ENCODE measurements at regions not wholly inside any gene's neighbourhood (a gene's known extent, or its start where the extent isn't known, plus 50 kb on each side); places are given as distances from the start of the nearest gene placed in this dataset.

- no peak for DNase-seq
- no peak for ATAC-seq (replicated peaks)
- Mint-ChIP-seq H3K9me3 (peaks cover 3 to 4% of the 10 kb centered on the region in 2 donors), H3K27ac (no peak overlapping the region), H3K4me3 (no peak overlapping the region), H3K4me1 (peaks cover 0 to 2% of the 10 kb centered on the region in 2 donors), H3K36me3 (no peaks in the 10 kb centered on the region), H3K27me3 (peaks cover 25 to 26% of the 10 kb centered on the region in 2 donors)
These were observed 147.5 kb upstream of the PFN2 start for GRCh38 chr3:150118219-150118618.

GRCh38 chr3:150117076-150117475, 146.4 kb upstream of the PFN2 start:
- H3K27ac Mint-ChIP-seq, result no peak overlapping the region

GRCh38 chr3:150116196-150116595, 145.5 kb upstream of the PFN2 start:
- DNase-seq, result no peak
- H3K27me3 Mint-ChIP-seq, result peaks cover 15 to 22% of the 10 kb centered on the region in 2 donors
- H3K4me1 Mint-ChIP-seq, result peaks cover 0 to 2% of the 10 kb centered on the region in 2 donors
- H3K4me3 Mint-ChIP-seq, result no peak overlapping the region
- ATAC-seq (replicated peaks), result no peak
- H3K27ac Mint-ChIP-seq, result no peak overlapping the region
- peaks cover 0 to 2% of the 10 kb centered on the region in 2 donors for H3K9me3 Mint-ChIP-seq
- no peaks in the 10 kb centered on the region for H3K36me3 Mint-ChIP-seq

More at GRCh38 chr3:150117076-150117475, 146.4 kb upstream of the PFN2 start:
- DNase-seq (no peak), ATAC-seq (replicated peaks) (no peak)
- Mint-ChIP-seq H3K4me3 (no peak overlapping the region), H3K9me3 (peaks cover 3 to 4% of the 10 kb centered on the region in 2 donors), H3K36me3 (no peaks in the 10 kb centered on the region), H3K4me1 (peaks cover 0 to 2% of the 10 kb centered on the region in 2 donors), H3K27me3 (peaks cover 24 to 26% of the 10 kb centered on the region in 2 donors)

- H3K27ac Mint-ChIP-seq, result no peak overlapping the region
- no peak overlapping the region for H3K4me3 Mint-ChIP-seq
- H3K4me1 Mint-ChIP-seq, result peaks cover 0 to 2% of the 10 kb centered on the region in 2 donors
- ATAC-seq (replicated peaks) (peak in 1 of 2 donors; percentile 47), DNase-seq (no peak)
- no peaks in the 10 kb centered on the region for H3K36me3 Mint-ChIP-seq
- H3K9me3 Mint-ChIP-seq, result no peaks in the 10 kb centered on the region
- H3K27me3 Mint-ChIP-seq, result peaks cover 4 to 14% of the 10 kb centered on the region in 2 donors
These were observed 144.3 kb upstream of the PFN2 start for GRCh38 chr3:150114873-150115540.

- H3K27me3 Mint-ChIP-seq, result peaks cover 4 to 14% of the 10 kb centered on the region in 2 donors
- ATAC-seq (replicated peaks) (no peak), DNase-seq (no peak)
- no peak overlapping the region for H3K4me3 Mint-ChIP-seq
- H3K27ac Mint-ChIP-seq, result no peak overlapping the region
- peaks cover 0 to 2% of the 10 kb centered on the region in 2 donors for H3K4me1 Mint-ChIP-seq
- H3K9me3 Mint-ChIP-seq, result no peaks in the 10 kb centered on the region
- H3K36me3 Mint-ChIP-seq, result no peaks in the 10 kb centered on the region
These were observed 143.6 kb upstream of the PFN2 start for GRCh38 chr3:150114273-150114672.

- H3K4me3 Mint-ChIP-seq, result no peak overlapping the region
- no peaks in the 10 kb centered on the region for H3K36me3 Mint-ChIP-seq
- peaks cover 4 to 5% of the 10 kb centered on the region in 2 donors for H3K27me3 Mint-ChIP-seq
- no peak overlapping the region for H3K27ac Mint-ChIP-seq
- no peak for DNase-seq
- no peak for ATAC-seq (replicated peaks)
- no peaks in the 10 kb centered on the region for H3K9me3 Mint-ChIP-seq
- peaks cover 0 to 2% of the 10 kb centered on the region in 2 donors for H3K4me1 Mint-ChIP-seq
These were observed 139.4 kb upstream of the PFN2 start for GRCh38 chr3:150110097-150110496.

- no peak for DNase-seq
- Mint-ChIP-seq H3K4me1 (no peaks in the 10 kb centered on the region), H3K27me3 (no peaks in the 10 kb centered on the region), H3K9me3 (no peaks in the 10 kb centered on the region), H3K36me3 (no peaks in the 10 kb centered on the region), H3K4me3 (no peak overlapping the region), H3K27ac (no peak overlapping the region)
- ATAC-seq (replicated peaks), result no peak
These were observed 136.9 kb upstream of the PFN2 start for GRCh38 chr3:150107429-150108175.

- Mint-ChIP-seq H3K4me1 (no peaks in the 10 kb centered on the region), H3K27me3 (no peaks in the 10 kb centered on the region), H3K9me3 (no peaks in the 10 kb centered on the region), H3K36me3 (no peaks in the 10 kb centered on the region), H3K27ac (no peak overlapping the region), H3K4me3 (no peak overlapping the region)
- ATAC-seq (replicated peaks), result no peak
- DNase-seq, result no peak
These were observed 136.2 kb upstream of the PFN2 start for GRCh38 chr3:150106740-150107428.

- Mint-ChIP-seq H3K36me3 (no peaks in the 10 kb centered on the region), H3K4me3 (no peak overlapping the region), H3K4me1 (no peaks in the 10 kb centered on the region), H3K9me3 (no peaks in the 10 kb centered on the region), H3K27me3 (no peaks in the 10 kb centered on the region), H3K27ac (no peak overlapping the region)
- ATAC-seq (replicated peaks) (no peak), DNase-seq (no peak)
These were observed 135.4 kb upstream of the PFN2 start for GRCh38 chr3:150105886-150106612.

GRCh38 chr3:150105025-150105424, 134.3 kb upstream of the PFN2 start:
- H3K4me3 Mint-ChIP-seq, result no peak overlapping the region
- no peaks in the 10 kb centered on the region for H3K36me3 Mint-ChIP-seq
- H3K4me1 Mint-ChIP-seq, result no peaks in the 10 kb centered on the region
- ATAC-seq (replicated peaks) (peak in 1 of 2 donors; percentile 23), DNase-seq (no peak)
- H3K9me3 Mint-ChIP-seq, result no peaks in the 10 kb centered on the region
- no peaks in the 10 kb centered on the region for H3K27me3 Mint-ChIP-seq
- H3K27ac Mint-ChIP-seq, result no peak overlapping the region

- no peak for DNase-seq
- Mint-ChIP-seq H3K9me3 (no peaks in the 10 kb centered on the region), H3K36me3 (no peaks in the 10 kb centered on the region), H3K4me1 (no peaks in the 10 kb centered on the region), H3K27ac (no peak overlapping the region), H3K4me3 (no peak overlapping the region), H3K27me3 (no peaks in the 10 kb centered on the region)
- ATAC-seq (replicated peaks), result no peak
These were observed 133.9 kb upstream of the PFN2 start for GRCh38 chr3:150104564-150104963.

- no peaks in the 10 kb centered on the region for H3K9me3 Mint-ChIP-seq
- ATAC-seq (replicated peaks) (no peak), DNase-seq (no peak)
- H3K27ac Mint-ChIP-seq, result no peak overlapping the region
- no peaks in the 10 kb centered on the region for H3K36me3 Mint-ChIP-seq
- peaks cover 0 to 9% of the 10 kb centered on the region in 2 donors for H3K4me1 Mint-ChIP-seq
- H3K27me3 Mint-ChIP-seq, result no peaks in the 10 kb centered on the region
- no peak overlapping the region for H3K4me3 Mint-ChIP-seq
These were observed 130.3 kb upstream of the PFN2 start for GRCh38 chr3:150101016-150101415.

- H3K4me3 Mint-ChIP-seq, result no peak overlapping the region
- peaks cover 0 to 9% of the 10 kb centered on the region in 2 donors for H3K4me1 Mint-ChIP-seq
- no peak overlapping the region for H3K27ac Mint-ChIP-seq
- H3K36me3 Mint-ChIP-seq, result no peaks in the 10 kb centered on the region
- no peaks in the 10 kb centered on the region for H3K27me3 Mint-ChIP-seq
- ATAC-seq (replicated peaks), result no peak
- no peaks in the 10 kb centered on the region for H3K9me3 Mint-ChIP-seq
- no peak for DNase-seq
These were observed 127.9 kb upstream of the PFN2 start for GRCh38 chr3:150098621-150099020.

GRCh38 chr3:150097588-150097890, 126.8 kb upstream of the PFN2 start:
- Mint-ChIP-seq H3K4me3 (no peak overlapping the region), H3K9me3 (no peaks in the 10 kb centered on the region), H3K36me3 (no peaks in the 10 kb centered on the region), H3K27me3 (peaks cover 5 to 6% of the 10 kb centered on the region in 2 donors), H3K27ac (no peak overlapping the region), H3K4me1 (peaks cover 0 to 9% of the 10 kb centered on the region in 2 donors)
- DNase-seq (no peak), ATAC-seq (replicated peaks) (peak; percentile 50 to 63)

Data from stimulated activated naive B cell treated with anti-CD40 and anti-IgM and Interleukin-4, amounts not matched to agents 10 μg/mL and 1 μg/mL and 100 μg/mL, for 72 hours (primary cell).